Vagina (tissue), 2 donors: ENCODE measurements at regions not wholly inside any gene's neighbourhood (a gene's known extent, or its start where the extent isn't known, plus 50 kb on each side); places are given as distances from the start of the nearest gene placed in this dataset.

Source experiments
- CTCF ChIP-seq, 3 experiments: fragments of 450-650 bp in 2 of 3; fragments of 200-600 bp in 1 of 3; sonication (generic) in 1 of 3; IDR thresholded peaks; one replicate each; pipeline ENCODE4 v1.5.1; 2017 to 2019; ENCODE audit warnings: antibody characterized with exemption in 3 of 3, mild to moderate bottlenecking in 2 of 3, moderate library complexity in 2 of 3
- POLR2A ChIP-seq, 2 donors: fragments of 450-650 bp; IDR thresholded peaks; one replicate each; pipeline ENCODE4 v1.6.1; 2017; ENCODE audit warnings: antibody characterized with exemption in 2 of 2, mild to moderate bottlenecking in 2 of 2, moderate library complexity in 2 of 2

- TF ChIP-seq CTCF (IDR thresholded peaks at IDR 0.05) (no peak), POLR2A (IDR thresholded peaks at IDR 0.05) (no peak)
Measured at GRCh38 chr6:767755-768512, 75.0 kb upstream of the EXOC2 start.
